H1 (cell line): ENCODE measurements at regions not wholly inside any gene's neighbourhood (a gene's known extent, or its start where the extent isn't known, plus 50 kb on each side); places are given as distances from the start of the nearest gene placed in this dataset.

Experiments used
- CBX8 ChIP-seq: fragments of 300-800, 300-1000 bp; sonication (generic); IDR thresholded peaks from 2 replicates; pipeline ENCODE4 v1.7.1; 2016; ENCODE audit warnings: low read depth, low read length, borderline replicate concordance
- CHD2 ChIP-seq: IDR thresholded peaks from 2 replicates; pipeline ENCODE4 v1.6.1; 2012; ENCODE audit warnings: low read length, improper control_type of control experiment
- EP300 ChIP-seq, 2 experiments: IDR thresholded peaks; 1 replicate in 1 of 2; 2 replicates in 1 of 2; pipeline ENCODE4 v1.6.1; 2011 to 2012; ENCODE audit warnings: low read depth in 2 of 2, low read length in 2 of 2, mild to moderate bottlenecking in 2 of 2, borderline replicate concordance in 1 of 2, inconsistent platforms in 1 of 2, moderate library complexity in 1 of 2
- KDM1A ChIP-seq: fragments of 200-600, 300-600 bp; sonication (generic); IDR thresholded peaks from 2 replicates; pipeline ENCODE4 v1.7.1; 2016; ENCODE audit warnings: mild to moderate bottlenecking, low read length, borderline replicate concordance
- MAFK ChIP-seq: IDR thresholded peaks from 2 replicates; pipeline ENCODE4 v1.6.1; 2012; ENCODE audit warnings: low read depth, mild to moderate bottlenecking, improper control_type of control experiment, low read length
- NANOG ChIP-seq: IDR thresholded peaks from 2 replicates; pipeline ENCODE4 v1.6.1; 2011; ENCODE audit warnings: low read length, low read depth, mild to moderate bottlenecking, inconsistent platforms; ENCODE audit not compliant: insufficient read depth, poor library complexity, severe bottlenecking
- RAD21 ChIP-seq, 2 experiments: IDR thresholded peaks in 1 of 2; conservative IDR thresholded peaks in 1 of 2; 2 replicates each; pipeline ENCODE4 v1.6.1; 2011; ENCODE audit warnings: low read depth in 2 of 2, low read length in 2 of 2, improper control_type of control experiment in 1 of 2, inconsistent platforms in 1 of 2, mild to moderate bottlenecking in 1 of 2, moderate library complexity in 1 of 2
- SIRT6 ChIP-seq: IDR thresholded peaks from one replicate; pipeline ENCODE4 v1.7.1; 2012; ENCODE audit warnings: low read length, inconsistent platforms
- TF ChIP-seq, protein P1 (sequence below): fragments of 300-600 bp; sonication (generic); IDR thresholded peaks from 2 replicates; pipeline ENCODE4 v1.7.1; 2012; ENCODE audit warnings: low read length, moderate library complexity, mild to moderate bottlenecking, inconsistent platforms; ENCODE audit not compliant: insufficient replicate concordance

DNA sequence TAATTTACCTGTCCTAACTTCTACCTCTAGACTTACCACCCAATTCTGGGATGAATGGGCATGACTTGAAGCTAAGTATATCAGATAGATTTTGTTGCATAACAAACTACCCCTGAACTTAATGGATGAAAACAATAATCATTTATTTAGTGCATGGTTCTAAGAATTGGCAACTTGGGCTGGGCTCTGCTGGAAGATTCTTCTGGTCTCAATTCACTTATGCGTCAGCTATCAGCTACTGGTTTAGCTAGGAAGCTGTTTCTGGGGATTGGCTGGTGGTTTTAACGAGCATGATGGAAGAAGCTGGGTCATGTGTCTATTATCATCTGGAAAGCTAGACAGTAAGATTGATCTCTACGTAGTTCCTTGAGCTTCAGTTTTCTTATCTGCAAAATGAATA, 77.3 kb upstream of the LMCD1 start (continued):
- TF ChIP-seq, protein P1, sequence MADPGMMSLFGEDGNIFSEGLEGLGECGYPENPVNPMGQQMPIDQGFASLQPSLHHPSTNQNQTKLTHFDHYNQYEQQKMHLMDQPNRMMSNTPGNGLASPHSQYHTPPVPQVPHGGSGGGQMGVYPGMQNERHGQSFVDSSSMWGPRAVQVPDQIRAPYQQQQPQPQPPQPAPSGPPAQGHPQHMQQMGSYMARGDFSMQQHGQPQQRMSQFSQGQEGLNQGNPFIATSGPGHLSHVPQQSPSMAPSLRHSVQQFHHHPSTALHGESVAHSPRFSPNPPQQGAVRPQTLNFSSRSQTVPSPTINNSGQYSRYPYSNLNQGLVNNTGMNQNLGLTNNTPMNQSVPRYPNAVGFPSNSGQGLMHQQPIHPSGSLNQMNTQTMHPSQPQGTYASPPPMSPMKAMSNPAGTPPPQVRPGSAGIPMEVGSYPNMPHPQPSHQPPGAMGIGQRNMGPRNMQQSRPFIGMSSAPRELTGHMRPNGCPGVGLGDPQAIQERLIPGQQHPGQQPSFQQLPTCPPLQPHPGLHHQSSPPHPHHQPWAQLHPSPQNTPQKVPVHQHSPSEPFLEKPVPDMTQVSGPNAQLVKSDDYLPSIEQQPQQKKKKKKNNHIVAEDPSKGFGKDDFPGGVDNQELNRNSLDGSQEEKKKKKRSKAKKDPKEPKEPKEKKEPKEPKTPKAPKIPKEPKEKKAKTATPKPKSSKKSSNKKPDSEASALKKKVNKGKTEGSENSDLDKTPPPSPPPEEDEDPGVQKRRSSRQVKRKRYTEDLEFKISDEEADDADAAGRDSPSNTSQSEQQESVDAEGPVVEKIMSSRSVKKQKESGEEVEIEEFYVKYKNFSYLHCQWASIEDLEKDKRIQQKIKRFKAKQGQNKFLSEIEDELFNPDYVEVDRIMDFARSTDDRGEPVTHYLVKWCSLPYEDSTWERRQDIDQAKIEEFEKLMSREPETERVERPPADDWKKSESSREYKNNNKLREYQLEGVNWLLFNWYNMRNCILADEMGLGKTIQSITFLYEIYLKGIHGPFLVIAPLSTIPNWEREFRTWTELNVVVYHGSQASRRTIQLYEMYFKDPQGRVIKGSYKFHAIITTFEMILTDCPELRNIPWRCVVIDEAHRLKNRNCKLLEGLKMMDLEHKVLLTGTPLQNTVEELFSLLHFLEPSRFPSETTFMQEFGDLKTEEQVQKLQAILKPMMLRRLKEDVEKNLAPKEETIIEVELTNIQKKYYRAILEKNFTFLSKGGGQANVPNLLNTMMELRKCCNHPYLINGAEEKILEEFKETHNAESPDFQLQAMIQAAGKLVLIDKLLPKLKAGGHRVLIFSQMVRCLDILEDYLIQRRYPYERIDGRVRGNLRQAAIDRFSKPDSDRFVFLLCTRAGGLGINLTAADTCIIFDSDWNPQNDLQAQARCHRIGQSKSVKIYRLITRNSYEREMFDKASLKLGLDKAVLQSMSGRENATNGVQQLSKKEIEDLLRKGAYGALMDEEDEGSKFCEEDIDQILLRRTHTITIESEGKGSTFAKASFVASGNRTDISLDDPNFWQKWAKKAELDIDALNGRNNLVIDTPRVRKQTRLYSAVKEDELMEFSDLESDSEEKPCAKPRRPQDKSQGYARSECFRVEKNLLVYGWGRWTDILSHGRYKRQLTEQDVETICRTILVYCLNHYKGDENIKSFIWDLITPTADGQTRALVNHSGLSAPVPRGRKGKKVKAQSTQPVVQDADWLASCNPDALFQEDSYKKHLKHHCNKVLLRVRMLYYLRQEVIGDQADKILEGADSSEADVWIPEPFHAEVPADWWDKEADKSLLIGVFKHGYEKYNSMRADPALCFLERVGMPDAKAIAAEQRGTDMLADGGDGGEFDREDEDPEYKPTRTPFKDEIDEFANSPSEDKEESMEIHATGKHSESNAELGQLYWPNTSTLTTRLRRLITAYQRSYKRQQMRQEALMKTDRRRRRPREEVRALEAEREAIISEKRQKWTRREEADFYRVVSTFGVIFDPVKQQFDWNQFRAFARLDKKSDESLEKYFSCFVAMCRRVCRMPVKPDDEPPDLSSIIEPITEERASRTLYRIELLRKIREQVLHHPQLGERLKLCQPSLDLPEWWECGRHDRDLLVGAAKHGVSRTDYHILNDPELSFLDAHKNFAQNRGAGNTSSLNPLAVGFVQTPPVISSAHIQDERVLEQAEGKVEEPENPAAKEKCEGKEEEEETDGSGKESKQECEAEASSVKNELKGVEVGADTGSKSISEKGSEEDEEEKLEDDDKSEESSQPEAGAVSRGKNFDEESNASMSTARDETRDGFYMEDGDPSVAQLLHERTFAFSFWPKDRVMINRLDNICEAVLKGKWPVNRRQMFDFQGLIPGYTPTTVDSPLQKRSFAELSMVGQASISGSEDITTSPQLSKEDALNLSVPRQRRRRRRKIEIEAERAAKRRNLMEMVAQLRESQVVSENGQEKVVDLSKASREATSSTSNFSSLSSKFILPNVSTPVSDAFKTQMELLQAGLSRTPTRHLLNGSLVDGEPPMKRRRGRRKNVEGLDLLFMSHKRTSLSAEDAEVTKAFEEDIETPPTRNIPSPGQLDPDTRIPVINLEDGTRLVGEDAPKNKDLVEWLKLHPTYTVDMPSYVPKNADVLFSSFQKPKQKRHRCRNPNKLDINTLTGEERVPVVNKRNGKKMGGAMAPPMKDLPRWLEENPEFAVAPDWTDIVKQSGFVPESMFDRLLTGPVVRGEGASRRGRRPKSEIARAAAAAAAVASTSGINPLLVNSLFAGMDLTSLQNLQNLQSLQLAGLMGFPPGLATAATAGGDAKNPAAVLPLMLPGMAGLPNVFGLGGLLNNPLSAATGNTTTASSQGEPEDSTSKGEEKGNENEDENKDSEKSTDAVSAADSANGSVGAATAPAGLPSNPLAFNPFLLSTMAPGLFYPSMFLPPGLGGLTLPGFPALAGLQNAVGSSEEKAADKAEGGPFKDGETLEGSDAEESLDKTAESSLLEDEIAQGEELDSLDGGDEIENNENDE = no peak
- TF ChIP-seq CHD2 (no peak), SIRT6 (no peak), RAD21 (IDR thresholded peaks at IDR 0.05 in 1 of 2, conservative IDR thresholded peaks at IDR 0.05 in 1 of 2; ENCODE audit: low read depth in 2 of 2, low read length in 2 of 2) (no peak), NANOG (no peak), KDM1A (no peak), EP300 (IDR thresholded peaks at IDR 0.05; ENCODE audit: borderline replicate concordance in 1 of 2, low read depth in 2 of 2, low read length in 2 of 2) (no peak), CBX8 (no peak), MAFK (no peak)
- TF ChIP-seq, all 59 proteins: peak for 0
